T-cell (primary cell): ENCODE measurements at regions not wholly inside any gene's neighbourhood (a gene's known extent, or its start where the extent isn't known, plus 50 kb on each side); places are given as distances from the start of the nearest gene placed in this dataset.
"Not testable (repeated sequence)": the region's sequence is repeated elsewhere in the genome, so short reads cannot be mapped to it uniquely, and the experiment has no call there.

Experiments
- ATAC-seq, 4 experiments: fragments of 200-7000 bp in 3 of 4; fragments of 150-1000 bp in 1 of 4; cut with Tn5 transposase; replicated peaks in 1 of 4; 1 replicate in 3 of 4; 2 replicates in 1 of 4; pipeline ENCODE4 v1.10.0; 2021; ENCODE audit warnings: moderate library complexity in 3 of 4, mild to moderate bottlenecking in 2 of 4, moderate number of reproducible peaks in 1 of 4
- CTCF ChIA-PET, 2 donors: fragments of 300-600 bp; sonication (Branson Sonifier 250); formaldehyde crosslinking; loops; one replicate each; lab custom pipeline; 2022; ENCODE audit warnings: antibody characterized with exemption in 2 of 2; lab: Charles Lee
- POLR2A ChIA-PET, 2 donors: fragments of 300-600 bp; sonication (Branson Sonifier 250); formaldehyde crosslinking; loops; one replicate each; lab custom pipeline; 2022; ENCODE audit warnings: antibody characterized with exemption in 2 of 2; lab: Charles Lee
- DNase-seq, 35 experiments: peaks; one replicate each; pipeline versions ENCODE4 v3.0.0 to v3.0.0-alpha.2; 2013 to 2023
- H3K27ac ChIP-seq: one replicate; pipeline ENCODE4 v1.5.1; 2013; ENCODE audit warnings: low read length
- H3K27me3 ChIP-seq, 2 experiments: replicated peaks in 1 of 2; 1 replicate in 1 of 2; 2 replicates in 1 of 2; pipeline versions ENCODE4 v1.6.1 to v1.7.0; 2013; ENCODE audit warnings: low read length in 1 of 2, mixed read lengths in 1 of 2; ENCODE audit not compliant: control insufficient read depth in 2 of 2, insufficient read depth in 2 of 2; ENCODE audit errors: extremely low read depth in 1 of 2
- H3K36me3 ChIP-seq, 2 donors: 1 replicate in 1 of 2; 2 replicates in 1 of 2; pipeline versions ENCODE4 v1.6.1 to v1.7.0; 2013; ENCODE audit warnings: low read length in 1 of 2; ENCODE audit not compliant: control insufficient read depth in 2 of 2, insufficient read depth in 1 of 2; ENCODE audit errors: extremely low read depth in 1 of 2
- H3K4me1 ChIP-seq, 2 experiments: 1 replicate in 1 of 2; 2 replicates in 1 of 2; pipeline versions ENCODE4 v1.6.1 to v1.7.0; 2013; ENCODE audit warnings: low read length in 2 of 2, mixed read lengths in 1 of 2; ENCODE audit not compliant: insufficient read depth in 2 of 2, control insufficient read depth in 1 of 2; ENCODE audit errors: extremely low read depth in 1 of 2
- H3K4me3 ChIP-seq, 2 donors: 1 replicate in 1 of 2; 2 replicates in 1 of 2; pipeline versions ENCODE4 v1.5.1 to v1.7.0; 2013; ENCODE audit warnings: mild to moderate bottlenecking in 2 of 2, low read length in 1 of 2, moderate library complexity in 1 of 2; ENCODE audit not compliant: control insufficient read depth in 1 of 2; ENCODE audit errors: extremely low read depth in 1 of 2
- H3K9me3 ChIP-seq: 2 replicates; pipeline ENCODE4 v1.7.0; 2013
- H3K27ac Mint-ChIP-seq, 2 donors: one replicate each; pipeline ENCODE4 v1.8.0; 2020 to 2021; ENCODE audit warnings: mild to moderate bottlenecking in 2 of 2, mixed read lengths in 2 of 2
- H3K27me3 Mint-ChIP-seq, 2 donors: one replicate each; pipeline ENCODE4 v1.8.0; 2021 to 2022; ENCODE audit warnings: mixed read lengths in 2 of 2
- H3K36me3 Mint-ChIP-seq: one replicate; pipeline ENCODE4 v1.8.0; 2021; ENCODE audit warnings: mixed read lengths
- H3K4me1 Mint-ChIP-seq, 3 donors: one replicate each; pipeline ENCODE4 v1.8.0; 2020 to 2022; ENCODE audit warnings: mixed read lengths in 3 of 3, mild to moderate bottlenecking in 1 of 3
- H3K4me3 Mint-ChIP-seq, 3 donors: one replicate each; pipeline ENCODE4 v1.8.0; 2020 to 2022; ENCODE audit warnings: mild to moderate bottlenecking in 3 of 3, mixed read lengths in 3 of 3, moderate library complexity in 3 of 3
- H3K9me3 Mint-ChIP-seq, 3 donors: one replicate each; pipeline ENCODE4 v1.8.0; 2020 to 2022; ENCODE audit warnings: mixed read lengths in 3 of 3
- WGBS: methylation state at CpG from one replicate; pipeline ENCODE4 v1.1.5; 2013; ENCODE audit warnings: missing lambda C conversion rate; ENCODE audit not compliant: insufficient coverage; 5-methylcytosine and 5-hydroxymethylcytosine counted together

DNA sequence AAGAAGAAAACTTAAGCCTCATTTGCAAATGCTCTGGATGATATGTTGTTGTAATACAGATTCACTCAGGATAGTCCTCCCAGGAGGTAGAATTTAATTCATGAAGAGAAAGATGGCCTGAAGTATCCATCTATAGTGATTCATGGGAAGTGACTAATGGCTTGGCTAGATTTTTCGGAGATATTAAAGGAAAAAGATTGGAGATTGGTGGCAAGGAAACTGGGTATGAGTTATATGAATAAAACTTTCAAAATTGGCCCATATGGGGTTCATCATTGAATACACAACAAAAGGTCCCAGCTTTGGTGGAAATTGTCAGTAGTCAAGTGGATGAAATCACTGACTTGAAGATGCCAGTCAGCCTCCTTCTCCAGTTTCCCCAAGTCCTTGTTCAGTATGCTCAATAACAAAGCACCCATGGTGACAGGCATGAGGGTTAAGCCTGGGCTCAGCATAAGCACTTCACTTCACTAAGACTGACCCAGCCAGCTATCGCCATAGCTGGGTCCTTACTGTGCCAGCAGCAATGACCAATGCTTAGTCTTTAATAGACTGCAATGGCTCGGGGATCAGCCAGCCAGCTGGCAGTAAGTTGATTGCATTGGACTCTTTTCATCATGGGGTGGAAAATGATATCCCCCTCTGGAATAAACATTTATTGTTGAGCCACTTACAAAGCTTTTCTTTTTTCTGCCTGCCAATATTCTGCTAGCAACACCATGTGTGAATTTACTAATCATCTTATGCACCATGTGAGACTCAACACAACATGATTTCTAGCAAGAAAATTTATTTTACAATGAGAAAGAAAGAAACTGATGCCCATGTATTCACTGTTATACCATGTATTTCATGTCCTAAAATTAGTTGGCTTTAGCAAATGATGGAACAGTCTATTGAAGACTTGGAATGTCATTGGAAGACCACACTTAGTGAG lies 176.6 kb upstream of the TACR1 start:
- no peaks in the 10 kb centered on the region for H3K36me3 ChIP-seq
- Mint-ChIP-seq H3K27me3 (peaks cover 5 to 6% of the 10 kb centered on the region in 2 donors), H3K36me3 (peaks cover 4% of the 10 kb centered on the region), H3K27ac (no peak overlapping the region), H3K9me3 (peaks cover 11 to 23% (median 21%) of the 10 kb centered on the region in 3 donors), H3K4me3 (no peak overlapping the region), H3K4me1 (no peaks in the 10 kb centered on the region)
- H3K4me1 ChIP-seq = no peaks in the 10 kb centered on the region
- H3K4me3 ChIP-seq = no peak overlapping the region
- POLR2A ChIA-PET = no interaction called here
- CTCF ChIA-PET = no interaction called here
- DNase-seq = no peak
- H3K27me3 ChIP-seq = peaks cover 0 to 5% of the 10 kb centered on the region in 2 experiments
- no CpG with 5 or more reads among the region's 3 CpGs for WGBS
- no peak for ATAC-seq
- H3K9me3 ChIP-seq = no peaks in the 10 kb centered on the region
- no peak overlapping the region for H3K27ac ChIP-seq

DNA sequence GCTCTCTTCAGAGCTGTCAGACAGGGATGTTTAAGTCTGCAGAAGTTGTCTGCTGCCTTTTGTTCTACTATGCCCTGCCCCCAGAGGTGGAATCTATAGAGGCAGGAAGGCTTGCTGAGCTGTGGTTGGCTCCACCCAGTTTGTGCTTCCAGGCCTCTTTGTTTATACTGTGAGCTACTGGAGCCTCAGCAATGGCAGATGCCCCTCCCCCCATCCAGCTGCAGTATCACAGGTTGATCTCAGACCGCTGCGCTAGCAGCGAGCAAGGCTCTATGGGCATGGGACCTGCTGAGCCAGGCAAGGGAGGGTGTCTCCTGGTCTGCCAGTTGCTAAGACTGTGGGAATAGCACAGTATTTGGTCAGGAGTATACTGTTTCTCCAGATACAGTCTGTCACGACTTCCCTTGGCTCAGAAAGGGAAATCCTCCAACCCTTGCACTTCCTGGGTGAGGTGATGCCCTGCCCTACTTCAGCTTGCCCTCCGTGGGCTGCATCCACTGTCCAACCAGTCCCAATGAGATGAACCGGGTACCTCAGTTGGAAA lies 175.2 kb upstream of the TACR1 start:
- H3K27me3 Mint-ChIP-seq, H3K27ac ChIP-seq, H3K36me3 ChIP-seq, H3K36me3 Mint-ChIP-seq, H3K4me3 Mint-ChIP-seq, H3K4me1 ChIP-seq, H3K27me3 ChIP-seq, H3K4me1 Mint-ChIP-seq, DNase-seq, H3K4me3 ChIP-seq, ATAC-seq, CTCF ChIA-PET, H3K9me3 ChIP-seq, POLR2A ChIA-PET, H3K27ac Mint-ChIP-seq: not testable (repeated sequence)
- WGBS = 51% methylated on average over 3 of the region's 6 CpGs
- H3K9me3 Mint-ChIP-seq = peaks cover 21 to 32% (median 29%) of the 10 kb centered on the region in 3 donors

DNA sequence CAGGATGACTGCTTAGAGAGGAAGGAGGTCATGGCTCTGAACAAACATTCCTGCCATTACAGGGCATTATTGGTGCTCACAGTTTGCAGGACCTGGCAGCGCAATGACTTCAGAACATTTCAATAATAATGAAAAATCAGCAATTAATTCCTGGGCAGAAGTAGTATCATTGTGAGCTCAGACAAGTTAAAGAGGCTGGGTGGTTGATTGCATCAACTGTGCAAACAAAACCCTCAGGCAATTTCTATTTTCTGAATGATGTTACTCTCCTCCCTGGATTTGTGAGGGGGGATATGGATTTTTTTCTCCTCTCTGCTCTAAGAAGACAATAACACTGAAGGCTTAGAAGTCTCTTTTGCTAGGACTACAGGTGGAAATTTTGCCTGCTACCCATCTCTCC lies 168.1 kb upstream of the TACR1 start:
- H3K4me3 ChIP-seq = no peak overlapping the region
- H3K36me3 Mint-ChIP-seq = peaks cover 4% of the 10 kb centered on the region
- no peaks in the 10 kb centered on the region for H3K4me1 Mint-ChIP-seq
- no peak overlapping the region for H3K27ac Mint-ChIP-seq
- H3K36me3 ChIP-seq = no peaks in the 10 kb centered on the region
- no CpG with 5 or more reads among the region's 1 CpG for WGBS
- DNase-seq = no peak
- peaks cover 19 to 32% (median 21%) of the 10 kb centered on the region in 3 donors for H3K9me3 Mint-ChIP-seq
- no peaks in the 10 kb centered on the region for H3K4me1 ChIP-seq
- no peak overlapping the region for H3K27ac ChIP-seq
- H3K27me3 Mint-ChIP-seq = peaks cover 0 to 6% of the 10 kb centered on the region in 2 donors
- no peak for ATAC-seq
- ChIA-PET CTCF (no interaction called here), POLR2A (no interaction called here)
- no peak overlapping the region for H3K4me3 Mint-ChIP-seq
- H3K27me3 ChIP-seq = no peaks in the 10 kb centered on the region
- H3K9me3 ChIP-seq = no peaks in the 10 kb centered on the region

DNA sequence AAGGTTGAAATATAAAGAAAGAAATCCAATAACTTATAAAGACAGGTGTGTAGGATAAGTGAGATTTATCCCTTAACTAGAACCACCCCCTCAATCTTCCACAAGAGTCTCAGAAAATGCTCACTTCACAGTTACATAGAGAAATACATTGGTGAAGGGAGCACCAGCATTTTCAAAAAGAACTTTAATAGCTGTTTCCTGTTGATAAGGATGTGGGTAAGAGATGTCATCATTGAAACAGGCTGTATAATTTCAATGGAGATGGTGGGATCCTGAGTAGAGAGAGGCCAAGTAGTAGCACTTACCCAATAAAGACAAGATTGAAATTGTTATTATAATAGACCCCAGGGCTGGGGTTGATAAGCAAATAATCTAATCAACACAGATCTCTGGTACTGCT lies 162.2 kb upstream of the TACR1 start:
- H3K4me1 Mint-ChIP-seq = no peaks in the 10 kb centered on the region
- ChIA-PET CTCF (no interaction called here), POLR2A (no interaction called here)
- no peak overlapping the region for H3K4me3 ChIP-seq
- H3K4me3 Mint-ChIP-seq = no peak overlapping the region
- ATAC-seq = no peak
- no peaks in the 10 kb centered on the region for H3K9me3 ChIP-seq
- H3K4me1 ChIP-seq = peaks cover 0 to 7% of the 10 kb centered on the region in 2 experiments
- H3K36me3 ChIP-seq = no peaks in the 10 kb centered on the region
- no peak overlapping the region for H3K27ac Mint-ChIP-seq
- no peaks in the 10 kb centered on the region for H3K36me3 Mint-ChIP-seq
- H3K27ac ChIP-seq = no peak overlapping the region
- H3K27me3 Mint-ChIP-seq = no peaks in the 10 kb centered on the region
- DNase-seq = no peak
- no peaks in the 10 kb centered on the region for H3K27me3 ChIP-seq
- H3K9me3 Mint-ChIP-seq = peaks cover 3 to 13% (median 8%) of the 10 kb centered on the region in 3 donors

DNA sequence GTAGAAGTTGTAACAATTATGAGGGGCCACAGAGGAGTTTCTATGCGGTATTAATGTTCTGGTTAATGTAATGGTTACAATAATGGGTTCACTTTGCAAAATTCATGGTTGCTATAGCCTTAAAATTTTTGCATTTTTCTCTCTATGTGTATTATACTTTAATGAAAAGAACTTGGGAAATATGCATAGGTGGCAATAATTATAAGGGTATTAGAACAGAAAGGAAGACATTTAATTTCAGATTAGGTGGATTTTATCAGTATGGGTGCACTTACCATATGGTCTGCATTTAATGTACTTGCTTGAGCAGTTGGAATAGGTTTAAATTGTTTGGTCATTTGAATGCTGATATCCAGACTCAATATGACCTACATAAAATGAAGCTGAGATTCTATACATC lies 161.6 kb upstream of the TACR1 start:
- no peaks in the 10 kb centered on the region for H3K36me3 Mint-ChIP-seq
- H3K27ac ChIP-seq = no peak overlapping the region
- peaks cover 0 to 7% of the 10 kb centered on the region in 2 experiments for H3K4me1 ChIP-seq
- H3K27ac Mint-ChIP-seq = no peak overlapping the region
- H3K4me3 Mint-ChIP-seq = no peak overlapping the region
- CTCF ChIA-PET = no interaction called here
- H3K4me1 Mint-ChIP-seq = no peaks in the 10 kb centered on the region
- H3K36me3 ChIP-seq = no peaks in the 10 kb centered on the region
- H3K27me3 Mint-ChIP-seq = peaks cover 0 to 3% of the 10 kb centered on the region in 2 donors
- WGBS = no CpG with 5 or more reads among the region's 1 CpG
- ATAC-seq (no peak), DNase-seq (no peak)
- no peaks in the 10 kb centered on the region for H3K27me3 ChIP-seq
- H3K9me3 ChIP-seq = no peaks in the 10 kb centered on the region
- H3K4me3 ChIP-seq = no peak overlapping the region
- POLR2A ChIA-PET = no interaction called here
- H3K9me3 Mint-ChIP-seq = peaks cover 0 to 10% (median 5%) of the 10 kb centered on the region in 3 donors

DNA sequence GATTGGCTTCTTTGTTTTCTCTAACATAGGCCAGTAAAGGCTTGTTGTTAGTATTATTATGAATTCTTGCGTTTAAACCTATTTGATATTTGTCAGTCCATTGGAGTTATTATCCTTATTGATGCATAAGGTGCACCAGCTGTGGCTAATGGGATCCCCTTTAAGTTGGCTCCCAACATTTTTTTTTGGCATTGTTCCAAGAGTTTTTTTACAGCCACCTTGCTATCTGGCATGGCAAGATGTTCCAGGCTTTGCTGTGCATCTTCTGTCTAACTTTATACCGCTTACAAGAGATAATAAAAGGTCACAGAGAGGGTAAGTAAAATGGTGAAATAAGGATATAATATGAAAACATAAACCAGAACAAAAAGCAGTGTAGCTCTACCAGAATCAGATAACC lies 157.5 kb upstream of the TACR1 start:
- Mint-ChIP-seq H3K27ac (no peak overlapping the region), H3K9me3 (peaks cover 2 to 7% (median 3%) of the 10 kb centered on the region in 3 donors), H3K36me3 (no peaks in the 10 kb centered on the region), H3K27me3 (peaks cover 0 to 8% of the 10 kb centered on the region in 2 donors), H3K4me3 (no peak overlapping the region), H3K4me1 (no peaks in the 10 kb centered on the region)
- POLR2A ChIA-PET = no interaction called here
- peaks cover 0 to 5% of the 10 kb centered on the region in 2 experiments for H3K4me1 ChIP-seq
- H3K4me3 ChIP-seq = no peak overlapping the region
- ATAC-seq (no peak), DNase-seq (no peak)
- no peak overlapping the region for H3K27ac ChIP-seq
- no peaks in the 10 kb centered on the region for H3K9me3 ChIP-seq
- WGBS = no CpG with 5 or more reads among the region's 2 CpGs
- CTCF ChIA-PET = no interaction called here
- no peaks in the 10 kb centered on the region for H3K27me3 ChIP-seq
- H3K36me3 ChIP-seq = no peaks in the 10 kb centered on the region
